Small intestine (tissue), 7 donors: ENCODE measurements at regions not wholly inside any gene's neighbourhood (a gene's known extent, or its start where the extent isn't known, plus 50 kb on each side); places are given as distances from the start of the nearest gene placed in this dataset.

Experiments used
- DNase-seq, 2 donors: peaks; one replicate each; pipeline versions ENCODE4 v3.0.0 to v3.0.0-alpha.2; 2013
- FAIRE-seq: peaks from 2 replicates; lab custom pipeline; 2012; peaks lifted over from hg19 to GRCh38; lab: Jason Lieb, UNC
- H3K27ac ChIP-seq, 3 donors: one replicate each; pipeline ENCODE4 v1.5.1; 2013; ENCODE audit warnings: low read length in 2 of 3, mild to moderate bottlenecking in 2 of 3, control low read depth in 1 of 3, inconsistent platforms in 1 of 3, low read depth in 1 of 3, moderate library complexity in 1 of 3
- H3K27me3 ChIP-seq, 3 donors: one replicate each; pipeline ENCODE4 v1.6.1; 2013; ENCODE audit warnings: low read length in 3 of 3, inconsistent platforms in 1 of 3; ENCODE audit not compliant: control insufficient read depth in 3 of 3, insufficient read depth in 3 of 3
- H3K36me3 ChIP-seq, 3 donors: one replicate each; pipeline ENCODE4 v1.6.1; 2013; ENCODE audit warnings: low read length in 3 of 3, inconsistent platforms in 1 of 3, low read depth in 1 of 3, mild to moderate bottlenecking in 1 of 3, moderate library complexity in 1 of 3; ENCODE audit not compliant: control insufficient read depth in 3 of 3, insufficient read depth in 2 of 3
- H3K4me1 ChIP-seq, 3 donors: one replicate each; pipeline ENCODE4 v1.6.1; 2013; ENCODE audit warnings: low read length in 2 of 3, inconsistent platforms in 1 of 3, low read depth in 1 of 3, mild to moderate bottlenecking in 1 of 3, moderate library complexity in 1 of 3; ENCODE audit not compliant: control insufficient read depth in 3 of 3, insufficient read depth in 2 of 3
- H3K4me3 ChIP-seq, 3 donors: one replicate each; pipeline ENCODE4 v1.5.1; 2013; ENCODE audit warnings: low read length in 3 of 3, control low read depth in 1 of 3, inconsistent platforms in 1 of 3, low read depth in 1 of 3, mild to moderate bottlenecking in 1 of 3, moderate library complexity in 1 of 3
- H3K9me3 ChIP-seq, 2 donors: one replicate each; pipeline ENCODE4 v1.6.1; 2013; ENCODE audit warnings: low read depth in 1 of 2, low read length in 1 of 2; ENCODE audit not compliant: control insufficient read depth in 2 of 2, insufficient read depth in 1 of 2
- WGBS, 3 donors: extraction: QIAGEN DNeasy Blood & Tissue Kit; methylation state at CpG; one replicate each; pipeline ENCODE4 v1.1.7; 2013; 5-methylcytosine and 5-hydroxymethylcytosine counted together
- donor health status: healthy with polysubstance abuse.
- donor health status: control.
- donor health status: control.
- donor health status: Bipolar disorder and iron deficiency.
- donor health status: healthy.

- WGBS, 3 donors: 82 to 98% (median 93%) methylated on average over 4 of the region's 4 CpGs
- no peak for DNase-seq
- no peak for FAIRE-seq
- Histone ChIP-seq H3K4me3 (no peak overlapping the region), H3K27ac (no peak overlapping the region), H3K9me3 (peaks cover 0 to 7% of the 10 kb centered on the region in 2 donors), H3K4me1 (peaks cover 0 to 4% (median 0%) of the 10 kb centered on the region in 3 donors), H3K36me3 (no peaks in the 10 kb centered on the region), H3K27me3 (no peaks in the 10 kb centered on the region)
Observed at GRCh38 chr1:83813576-83813975, 185.4 kb downstream of the TTLL7 start.

DNA sequence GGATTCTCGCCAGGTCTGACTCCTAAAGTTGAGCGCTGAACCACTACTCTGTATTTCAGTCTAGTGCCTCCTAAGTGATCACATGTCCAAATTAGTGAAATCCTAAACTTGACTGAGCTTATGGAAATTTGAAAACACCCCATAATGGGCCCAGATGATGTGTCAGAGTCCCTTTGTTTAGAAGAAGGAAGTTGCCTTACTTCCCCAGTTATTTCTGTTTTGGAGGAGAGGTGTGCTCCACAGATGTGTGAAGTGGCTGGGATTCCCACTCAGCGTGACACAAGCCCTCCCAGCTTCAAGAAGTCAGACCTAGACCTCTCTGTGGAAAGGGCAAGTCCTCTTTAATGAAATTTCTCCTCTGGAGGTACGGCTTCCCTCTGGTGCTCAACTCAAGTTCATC lies 188.8 kb downstream of the TTLL7 start:
- H3K9me3 ChIP-seq: no peaks in the 10 kb centered on the region
- H3K4me3 ChIP-seq: no peak overlapping the region
- FAIRE-seq (no peak), DNase-seq (no peak)
- H3K27ac ChIP-seq: no peak overlapping the region
- H3K4me1 ChIP-seq: no peaks in the 10 kb centered on the region
- H3K27me3 ChIP-seq: no peaks in the 10 kb centered on the region
- 84 to 93% (median 85%) methylated on average over 4 of the region's 4 CpGs for WGBS, 3 donors
- no peaks in the 10 kb centered on the region for H3K36me3 ChIP-seq

GRCh38 chr1:83808536-83808935 lies 190.4 kb downstream of the TTLL7 start:
- H3K36me3 ChIP-seq: no peaks in the 10 kb centered on the region
- no peaks in the 10 kb centered on the region for H3K4me1 ChIP-seq
- DNase-seq: no peak
- no peak for FAIRE-seq
- no peak overlapping the region for H3K4me3 ChIP-seq
- no peaks in the 10 kb centered on the region for H3K9me3 ChIP-seq
- H3K27me3 ChIP-seq: no peaks in the 10 kb centered on the region
- H3K27ac ChIP-seq: no peak overlapping the region

DNA sequence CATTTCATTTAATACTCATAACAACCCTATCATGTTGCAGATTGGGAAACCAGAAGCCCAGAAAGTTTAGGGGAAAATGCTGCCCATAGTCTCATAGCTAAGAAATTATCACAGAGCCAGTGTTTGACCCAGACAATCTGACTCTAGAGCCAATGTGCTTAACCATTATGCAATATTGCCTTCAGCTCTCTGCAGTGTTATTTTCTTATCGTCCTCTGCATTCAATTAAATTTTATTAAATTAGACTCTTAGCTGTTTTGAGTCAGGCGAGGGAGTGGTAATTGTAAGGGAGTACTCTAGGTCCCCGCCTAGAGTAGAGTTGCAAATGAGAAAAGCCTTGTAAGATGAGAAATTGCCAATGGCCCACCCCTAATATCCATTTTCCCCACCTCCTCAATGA lies 191.1 kb downstream of the TTLL7 start:
- no peak for DNase-seq
- no peak for FAIRE-seq
- no peaks in the 10 kb centered on the region for H3K36me3 ChIP-seq
- no peaks in the 10 kb centered on the region for H3K4me1 ChIP-seq
- H3K4me3 ChIP-seq: no peak overlapping the region
- WGBS, 3 donors: 91 to 93% (median 92%) methylated on average over 3 of the region's 3 CpGs
- H3K9me3 ChIP-seq: no peaks in the 10 kb centered on the region
- no peaks in the 10 kb centered on the region for H3K27me3 ChIP-seq
- H3K27ac ChIP-seq: no peak overlapping the region

- Histone ChIP-seq H3K36me3 (no peaks in the 10 kb centered on the region), H3K4me3 (no peak overlapping the region), H3K4me1 (peaks cover 0 to 4% (median 2%) of the 10 kb centered on the region in 3 donors), H3K9me3 (no peaks in the 10 kb centered on the region), H3K27ac (no peak overlapping the region), H3K27me3 (no peaks in the 10 kb centered on the region)
- DNase-seq (no peak), FAIRE-seq (no peak)
- WGBS, 3 donors: 74 to 91% (median 79%) methylated on average over 1 of the region's 1 CpG
Observed at GRCh38 chr1:83807231-83807630, 191.7 kb downstream of the TTLL7 start.

DNA sequence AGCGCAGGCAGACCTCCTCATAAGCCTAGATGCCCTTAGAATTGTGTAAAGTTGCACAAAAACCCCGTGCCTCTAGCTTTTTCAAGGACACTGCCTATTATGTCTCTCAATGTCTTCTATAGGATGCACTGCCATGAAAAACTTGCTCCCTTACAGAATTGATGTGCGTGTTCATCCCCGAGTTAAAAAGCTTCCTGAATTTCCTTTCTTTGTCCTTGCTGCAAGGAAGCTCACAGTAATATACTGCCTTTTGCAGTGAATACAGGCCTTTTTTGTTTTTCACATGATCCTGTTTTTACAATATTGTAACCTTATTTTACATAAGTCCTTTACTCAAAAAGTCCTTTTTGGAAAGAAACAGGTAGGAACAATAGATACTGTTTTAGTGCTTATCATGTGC lies 193.0 kb downstream of the TTLL7 start:
- Histone ChIP-seq H3K27ac (no peak overlapping the region), H3K9me3 (no peaks in the 10 kb centered on the region), H3K4me1 (peaks cover 0 to 5% (median 5%) of the 10 kb centered on the region in 3 donors), H3K36me3 (no peaks in the 10 kb centered on the region), H3K4me3 (no peak overlapping the region), H3K27me3 (no peaks in the 10 kb centered on the region)
- 84 to 91% (median 89%) methylated on average over 4 of the region's 4 CpGs for whole genome bisulfite sequencing, 3 donors
- FAIRE-seq (no peak), DNase-seq (no peak)

DNA sequence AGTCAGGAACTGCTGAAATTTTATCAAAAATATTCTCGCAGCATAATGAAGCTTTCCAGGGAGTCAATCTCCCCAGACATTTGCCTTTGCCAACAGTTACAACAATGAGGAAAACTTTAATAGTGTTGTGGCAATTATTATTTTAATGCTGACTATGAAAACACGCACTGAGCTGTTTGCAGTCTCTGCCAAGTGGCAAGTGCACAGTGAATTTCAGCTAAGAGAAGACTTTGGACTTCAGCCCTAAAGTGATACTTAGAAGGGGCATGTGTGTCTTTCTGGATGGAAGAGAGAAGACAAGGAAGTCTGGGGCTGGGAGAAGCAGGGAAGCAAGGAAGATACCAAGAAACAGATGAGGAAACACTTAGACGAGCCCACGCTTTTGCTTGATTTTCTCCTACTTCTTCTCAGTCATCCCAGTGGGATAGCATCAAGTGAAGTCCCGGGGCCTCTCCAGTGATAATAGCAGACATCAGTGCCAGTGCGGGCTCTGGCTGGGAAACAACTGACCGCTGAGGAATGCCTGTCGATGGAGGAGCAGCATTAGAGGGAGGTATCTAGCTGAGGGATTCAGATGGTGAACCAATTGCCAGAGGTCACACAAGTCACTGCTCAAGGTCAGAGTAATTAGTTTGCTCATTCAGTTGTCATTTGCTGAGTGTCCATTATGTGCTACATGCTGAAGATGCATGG lies 196.3 kb downstream of the TTLL7 start:
- H3K4me1 ChIP-seq: peaks cover 0 to 5% (median 5%) of the 10 kb centered on the region in 3 donors
- H3K9me3 ChIP-seq: no peaks in the 10 kb centered on the region
- H3K27me3 ChIP-seq: no peaks in the 10 kb centered on the region
- 53 to 67% (median 54%) methylated on average over 8 of the region's 8 CpGs for WGBS, 3 donors
- H3K27ac ChIP-seq: peak overlapping the region in 1 of 3 donors; percentile 53
- no peak overlapping the region for H3K4me3 ChIP-seq
- H3K36me3 ChIP-seq: no peaks in the 10 kb centered on the region
- DNase-seq: peak; percentile 66 to 74
- FAIRE-seq: no peak

GRCh38 chr1:83802023-83802422 lies 196.9 kb downstream of the TTLL7 start:
- H3K9me3 ChIP-seq: no peaks in the 10 kb centered on the region
- no peak for FAIRE-seq
- WGBS, 3 donors: 56 to 71% (median 59%) methylated on average over 3 of the region's 3 CpGs

GRCh38 chr1:83800066-83800465 lies 198.9 kb downstream of the TTLL7 start:
- Histone ChIP-seq H3K4me1 (peaks cover 0 to 5% (median 5%) of the 10 kb centered on the region in 3 donors), H3K27me3 (no peaks in the 10 kb centered on the region), H3K27ac (no peak overlapping the region), H3K36me3 (no peaks in the 10 kb centered on the region), H3K9me3 (no peaks in the 10 kb centered on the region), H3K4me3 (no peak overlapping the region)
- WGBS, 3 donors: 56 to 86% (median 80%) methylated on average over 3 of the region's 3 CpGs
- FAIRE-seq (no peak), DNase-seq (no peak)

More at GRCh38 chr1:83802023-83802422, 196.9 kb downstream of the TTLL7 start:
- peak overlapping the region in 1 of 3 donors; percentile 14 for H3K27ac ChIP-seq
- H3K4me1 ChIP-seq: peaks cover 0 to 5% (median 5%) of the 10 kb centered on the region in 3 donors
- no peaks in the 10 kb centered on the region for H3K36me3 ChIP-seq
- no peaks in the 10 kb centered on the region for H3K27me3 ChIP-seq
- DNase-seq: no peak
- H3K4me3 ChIP-seq: no peak overlapping the region
